ENCODE measurements at regions not wholly inside any gene's neighbourhood (a gene's known extent, or its start where the extent isn't known, plus 50 kb on each side); places are given as distances from the start of the nearest gene placed in this dataset.

DNA sequence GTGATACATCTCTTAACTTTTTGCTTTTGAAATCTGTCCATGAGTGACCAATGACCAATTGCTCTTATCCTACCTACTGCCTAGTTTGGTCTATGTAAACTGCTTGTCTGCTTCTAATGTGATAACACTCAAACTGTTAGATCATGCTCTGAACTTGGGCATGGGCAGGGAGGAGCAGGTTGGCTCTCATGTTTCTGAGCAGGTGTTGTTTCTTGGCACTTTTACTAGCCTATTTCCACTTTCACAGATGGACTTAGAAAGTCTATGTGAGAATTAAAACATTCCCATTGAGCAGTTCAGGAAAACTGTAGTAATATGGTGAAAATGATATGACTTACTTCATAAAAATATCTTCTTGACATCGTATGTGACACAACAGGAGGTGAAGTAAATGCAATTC, 538.4 kb downstream of the HACE1 start (continued):
- TF ChIP-seq CTBP2 (IDR thresholded peaks at IDR 0.05; ENCODE audit: borderline replicate concordance, insufficient read depth, insufficient read length, low read length) = no peak

GRCh38 chr6:104320896-104321295, 538.8 kb downstream of the HACE1 start:
- Histone ChIP-seq H4K5ac (ENCODE audit: insufficient read length, low read depth, low read length) (no peak overlapping the region), H3K56ac (replicated peaks; ENCODE audit: insufficient read length, low read depth, low read length) (no peak overlapping the region), H3K79me2 (ENCODE audit: control insufficient read depth in 1 of 2, insufficient read depth in 2 of 2, low read length in 2 of 2) (no peaks in the 10 kb centered on the region), H2AFZ (ENCODE audit: low read length) (no peak overlapping the region), H3K27ac (ENCODE audit: low read depth, low read length) (no peak overlapping the region), H3K4me3 (ENCODE audit: extremely low read depth in 1 of 4, insufficient read depth in 2 of 4, low read depth in 3 of 4, low read length in 4 of 4) (no peak overlapping the region), H3K9me3 (ENCODE audit: insufficient read depth in 2 of 2, low read depth in 1 of 2, low read length in 1 of 2) (no peaks in the 10 kb centered on the region), H4K8ac (ENCODE audit: extremely low read depth, insufficient read depth, low read length) (no peak overlapping the region), H2BK12ac (ENCODE audit: low read depth, low read length) (no peak overlapping the region), H3K36me3 (ENCODE audit: control insufficient read depth in 2 of 4, insufficient read depth in 4 of 4, low read length in 3 of 4) (no peaks in the 10 kb centered on the region), H2BK5ac (ENCODE audit: low read depth, low read length) (no peak overlapping the region), H3K79me1 (ENCODE audit: low read depth, low read length) (no peaks in the 10 kb centered on the region), H3K18ac (ENCODE audit: extremely low read depth, low read length) (no peak overlapping the region), H3K23ac (ENCODE audit: insufficient read length) (no peak overlapping the region), H3K9ac (replicated peaks in 1 of 4; ENCODE audit: extremely low read depth in 1 of 4, low read depth in 3 of 4, low read length in 3 of 4) (no peak overlapping the region), H3K4me1 (replicated peaks in 1 of 4; ENCODE audit: control insufficient read depth in 3 of 4, insufficient read depth in 4 of 4, low read length in 3 of 4) (no peaks in the 10 kb centered on the region), H4K20me1 (replicated peaks in 1 of 2; ENCODE audit: control insufficient read depth in 1 of 2, insufficient read depth in 2 of 2, low read length in 2 of 2) (no peaks in the 10 kb centered on the region), H3K23me2 (ENCODE audit: low read depth, low read length) (no peaks in the 10 kb centered on the region), H4K91ac (replicated peaks; ENCODE audit: insufficient read length, low read length) (no peak overlapping the region), H2BK15ac (ENCODE audit: low read length) (no peak overlapping the region), H3K4me2 (ENCODE audit: insufficient read depth in 1 of 2, low read depth in 2 of 2, low read length in 2 of 2) (no peak overlapping the region), H2BK120ac (replicated peaks; ENCODE audit: low read depth, low read length) (no peak overlapping the region), H3K4ac (replicated peaks; ENCODE audit: insufficient read length, low read depth, low read length) (no peak overlapping the region), H2BK20ac (ENCODE audit: low read length) (no peak overlapping the region), H3K27me3 (replicated peaks in 1 of 4; ENCODE audit: control insufficient read depth in 3 of 4, extremely low read depth in 1 of 4, insufficient read depth in 3 of 4, low read length in 3 of 4) (no peaks in the 10 kb centered on the region), H2AK5ac (ENCODE audit: low read depth, low read length) (no peak overlapping the region), H3K14ac (ENCODE audit: insufficient read length) (no peak overlapping the region)
- CTCF ChIA-PET (ENCODE audit: partially characterized antibody) = no interaction called here
- POLR2A ChIA-PET (ENCODE audit: partially characterized antibody) = no interaction called here
- WGBS, 2 experiments (ENCODE audit: extremely low coverage in 1 of 2, insufficient coverage in 1 of 2, insufficient read length in 1 of 2, insufficient replicate concordance in 2 of 2, low coverage in 1 of 2, low lambda C conversion rate in 2 of 2, missing lambda C conversion rate in 1 of 2) = 94% methylated on average over 4 of the region's 4 CpGs; no CpG with 5 or more reads in 1 of the 2 experiments
- no peak for DNase-seq (ENCODE audit: low read depth in 1 of 2, low spot score in 2 of 2)
- TF ChIP-seq ZNF274 (IDR thresholded peaks at IDR 0.05; ENCODE audit: borderline replicate concordance, extremely low read depth, low read length) (no peak), POLR2A (IDR thresholded peaks at IDR 0.05; ENCODE audit: control extremely low read depth in 1 of 2, low read depth in 2 of 2, low read length in 2 of 2) (no peak), CHD1 (IDR thresholded peaks at IDR 0.05; ENCODE audit: low read depth, low read length) (no peak)
- no peak for FAIRE-seq

Measured in H1 (cell line).